Stomach (tissue), 8 donors: ENCODE measurements at regions not wholly inside any gene's neighbourhood (a gene's known extent, or its start where the extent isn't known, plus 50 kb on each side); places are given as distances from the start of the nearest gene placed in this dataset.

Source experiments
- DNase-seq, 2 donors: peaks; one replicate each; pipeline versions ENCODE4 v3.0.0 to v3.0.0-alpha.2; 2013 to 2019
- H3K27ac ChIP-seq, 5 donors: fragments of 200-600 bp in 4 of 5; sonication (generic) in 4 of 5; one replicate each; pipeline ENCODE4 v1.5.1; 2013 to 2019; ENCODE audit warnings: mild to moderate bottlenecking in 1 of 5, moderate library complexity in 1 of 5
- H3K27me3 ChIP-seq, 3 donors: fragments of 200-600 bp; sonication (generic); one replicate each; pipeline ENCODE4 v1.5.1; 2017 to 2019; ENCODE audit warnings: mixed run types in 1 of 3
- H3K36me3 ChIP-seq, 4 donors: fragments of 200-600 bp; sonication (generic); 1 replicate in 3 of 4; 2 replicates in 1 of 4; pipeline ENCODE4 v1.5.1; 2016 to 2019
- H3K4me1 ChIP-seq, 4 donors: fragments of 200-600 bp; sonication (generic); one replicate each; pipeline ENCODE4 v1.5.1; 2016 to 2019
- H3K4me3 ChIP-seq, 4 donors: fragments of 200-600 bp; sonication (generic) in 3 of 4; one replicate each; pipeline ENCODE4 v1.5.1; 2016 to 2019; ENCODE audit warnings: mild to moderate bottlenecking in 1 of 4
- H3K9me3 ChIP-seq, 4 donors: fragments of 200-600 bp; sonication (generic); one replicate each; pipeline ENCODE4 v1.5.1; 2016 to 2019
- EP300 ChIP-seq: sonication (generic); formaldehyde crosslinking; IDR thresholded peaks from one replicate; pipeline ENCODE4 v1.6.1; 2017; ENCODE audit warnings: antibody characterized with exemption
- POLR2A ChIP-seq, 4 donors: fragments of 450-650 bp; IDR thresholded peaks; one replicate each; pipeline ENCODE4 v1.6.1; 2016; ENCODE audit warnings: antibody characterized with exemption in 4 of 4, control low read depth in 2 of 4, mild to moderate bottlenecking in 1 of 4, moderate library complexity in 1 of 4
- POLR2AphosphoS5 ChIP-seq, 3 donors: sonication (generic); formaldehyde crosslinking; IDR thresholded peaks; one replicate each; pipeline ENCODE4 v1.6.1; 2016; ENCODE audit warnings: antibody characterized with exemption in 3 of 3
- WGBS, 5 donors: extraction: QIAGEN DNeasy Blood & Tissue Kit in 3 of 5; methylation state at CpG; one replicate each; pipeline versions ENCODE4 v1.1.5 to v1.1.7; 2013 to 2018; 5-methylcytosine and 5-hydroxymethylcytosine counted together
- intact Hi-C: fragments of 100-400 bp; cut with DNase I; formaldehyde crosslinking; loops from one replicate; pipeline ENCODE4 v1.15.1; 2023; ENCODE audit warnings: low total_unique reads
- TF ChIP-seq, protein P1 (sequence below), 7 experiments: fragments of 450-650 bp in 4 of 7; fragments of 200-600 bp in 3 of 7; sonication (generic) in 3 of 7; IDR thresholded peaks; one replicate each; pipeline ENCODE4 v1.5.1; 2016 to 2019; ENCODE audit warnings: antibody characterized with exemption in 7 of 7, control low read depth in 2 of 7, mild to moderate bottlenecking in 1 of 7
- donor health status: healthy with polysubstance abuse.
- donor health status: Bipolar disorder and iron deficiency.
- donor health status: healthy.

DNA sequence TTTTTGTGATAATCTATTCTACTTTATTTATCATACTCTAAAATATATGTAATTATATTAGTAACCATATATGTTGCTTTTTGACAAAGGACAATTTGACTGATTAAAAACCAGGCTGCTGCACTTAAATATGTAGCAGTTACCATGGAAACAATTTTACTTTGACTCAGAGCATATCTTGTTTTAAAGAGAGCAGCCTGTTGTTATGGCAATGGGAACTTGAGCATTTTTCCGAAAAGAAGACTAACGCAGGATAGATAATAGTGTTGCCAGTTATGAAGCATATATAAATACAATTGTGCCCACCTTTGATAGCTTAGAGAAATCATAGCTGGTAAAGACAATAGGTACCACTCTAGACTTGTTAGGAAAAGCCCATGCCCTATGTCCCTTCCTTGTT lies 283.0 kb downstream of the GASK1B start:
- H3K36me3 ChIP-seq, result no peaks in the 10 kb centered on the region
- 89 to 94% (median 91%) methylated on average over 2 of the region's 2 CpGs for WGBS, 5 donors
- TF ChIP-seq POLR2AphosphoS5 (IDR thresholded peaks at IDR 0.05) (no peak), EP300 (no peak), POLR2A (IDR thresholded peaks at IDR 0.05) (no peak)
- TF ChIP-seq, protein P1, sequence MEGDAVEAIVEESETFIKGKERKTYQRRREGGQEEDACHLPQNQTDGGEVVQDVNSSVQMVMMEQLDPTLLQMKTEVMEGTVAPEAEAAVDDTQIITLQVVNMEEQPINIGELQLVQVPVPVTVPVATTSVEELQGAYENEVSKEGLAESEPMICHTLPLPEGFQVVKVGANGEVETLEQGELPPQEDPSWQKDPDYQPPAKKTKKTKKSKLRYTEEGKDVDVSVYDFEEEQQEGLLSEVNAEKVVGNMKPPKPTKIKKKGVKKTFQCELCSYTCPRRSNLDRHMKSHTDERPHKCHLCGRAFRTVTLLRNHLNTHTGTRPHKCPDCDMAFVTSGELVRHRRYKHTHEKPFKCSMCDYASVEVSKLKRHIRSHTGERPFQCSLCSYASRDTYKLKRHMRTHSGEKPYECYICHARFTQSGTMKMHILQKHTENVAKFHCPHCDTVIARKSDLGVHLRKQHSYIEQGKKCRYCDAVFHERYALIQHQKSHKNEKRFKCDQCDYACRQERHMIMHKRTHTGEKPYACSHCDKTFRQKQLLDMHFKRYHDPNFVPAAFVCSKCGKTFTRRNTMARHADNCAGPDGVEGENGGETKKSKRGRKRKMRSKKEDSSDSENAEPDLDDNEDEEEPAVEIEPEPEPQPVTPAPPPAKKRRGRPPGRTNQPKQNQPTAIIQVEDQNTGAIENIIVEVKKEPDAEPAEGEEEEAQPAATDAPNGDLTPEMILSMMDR (IDR thresholded peaks at IDR 0.05), result no peak

DNA sequence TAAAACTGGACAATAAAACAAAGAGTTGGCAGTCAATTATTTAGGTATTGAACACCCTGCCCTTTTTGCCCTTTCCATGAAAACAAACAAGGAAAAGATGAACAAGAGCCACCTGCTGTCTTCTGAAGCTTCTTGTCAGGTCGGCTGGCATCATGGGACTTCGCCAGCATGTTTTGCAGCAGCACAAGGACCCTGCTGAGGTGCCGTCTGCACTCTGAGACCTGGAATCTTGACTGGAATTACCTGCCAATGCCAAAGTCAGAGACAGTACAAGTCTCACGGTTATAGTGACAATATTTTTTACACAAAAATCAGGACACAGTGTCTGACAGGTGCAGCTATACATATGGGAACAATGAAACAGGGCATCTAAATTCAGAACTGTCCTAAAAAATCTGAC lies 284.5 kb downstream of the GASK1B start:
- intact Hi-C loops, result no loop called here
- WGBS, 5 donors, result 84 to 93% (median 87%) methylated on average over 4 of the region's 4 CpGs
- Histone ChIP-seq H3K4me1 (no peaks in the 10 kb centered on the region), H3K36me3 (no peaks in the 10 kb centered on the region), H3K9me3 (no peaks in the 10 kb centered on the region), H3K27ac (no peak overlapping the region), H3K4me3 (no peak overlapping the region), H3K27me3 (no peaks in the 10 kb centered on the region)
- no peak for DNase-seq
- TF ChIP-seq POLR2A (IDR thresholded peaks at IDR 0.05) (no peak), EP300 (no peak), POLR2AphosphoS5 (IDR thresholded peaks at IDR 0.05) (no peak)
- TF ChIP-seq, protein P1 (IDR thresholded peaks at IDR 0.05), result no peak

More for the DNA sequence above, 283.0 kb downstream of the GASK1B start:
- peak in 1 of 2 donors; percentile 12 for DNase-seq
- Histone ChIP-seq H3K4me1 (no peaks in the 10 kb centered on the region), H3K9me3 (no peaks in the 10 kb centered on the region), H3K4me3 (no peak overlapping the region), H3K27ac (no peak overlapping the region), H3K27me3 (no peaks in the 10 kb centered on the region)
- intact Hi-C loops, result no loop called here

DNA sequence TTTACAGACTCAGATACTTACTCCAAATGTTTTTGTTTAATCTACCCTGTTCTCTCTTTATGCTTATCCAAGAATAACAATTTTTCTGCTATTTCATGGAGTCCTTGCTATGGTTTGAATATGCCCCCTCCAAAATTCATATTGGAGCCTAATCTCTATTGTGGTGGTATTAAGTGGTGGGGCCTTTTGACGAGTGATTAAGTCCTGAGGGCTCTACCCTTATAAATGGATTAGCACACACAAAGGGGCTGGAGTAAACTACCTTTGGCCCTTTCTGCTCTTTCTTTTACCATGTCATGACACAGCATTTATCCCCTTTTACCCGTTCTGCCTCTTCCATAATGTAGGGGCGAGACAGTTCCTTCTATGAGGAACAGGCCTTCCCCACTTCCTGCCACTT lies 285.5 kb downstream of the GASK1B start:
- no peak overlapping the region for H3K27ac ChIP-seq
- WGBS, 5 donors, result 77 to 88% (median 83%) methylated on average over 3 of the region's 3 CpGs
- no peaks in the 10 kb centered on the region for H3K36me3 ChIP-seq
- DNase-seq, result no peak
- H3K27me3 ChIP-seq, result no peaks in the 10 kb centered on the region
- no peaks in the 10 kb centered on the region for H3K4me1 ChIP-seq
- H3K9me3 ChIP-seq, result no peaks in the 10 kb centered on the region
- no peak for TF ChIP-seq POLR2A (IDR thresholded peaks at IDR 0.05)
- TF ChIP-seq EP300, result no peak
- TF ChIP-seq, protein P1 (IDR thresholded peaks at IDR 0.05), result no peak
- TF ChIP-seq POLR2AphosphoS5 (IDR thresholded peaks at IDR 0.05), result no peak
- intact Hi-C loops, result no loop called here
- H3K4me3 ChIP-seq, result no peak overlapping the region

DNA sequence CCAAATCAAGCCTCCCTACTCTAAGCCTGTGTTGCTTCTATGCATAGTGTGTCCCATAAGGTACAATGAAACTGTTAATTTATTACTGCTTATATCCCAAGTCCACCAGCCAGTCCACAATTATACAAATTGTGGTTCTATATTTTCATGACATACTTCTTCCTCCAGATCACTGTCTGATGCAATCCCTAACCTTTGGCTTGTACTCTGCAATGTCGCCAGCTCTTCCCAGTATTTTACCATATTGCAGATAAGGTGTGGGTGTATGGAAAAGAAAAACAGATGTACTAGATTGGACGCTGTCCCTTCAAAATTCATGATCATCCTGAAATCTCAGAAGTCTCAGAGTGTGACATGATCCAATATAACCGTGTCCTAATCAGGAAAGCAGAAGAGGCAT lies 286.2 kb downstream of the GASK1B start:
- H3K36me3 ChIP-seq, result no peaks in the 10 kb centered on the region
- intact Hi-C loops, result no loop called here
- WGBS, 5 donors, result 70 to 93% (median 85%) methylated on average over 3 of the region's 3 CpGs

More for the DNA sequence above, 286.2 kb downstream of the GASK1B start:
- no peaks in the 10 kb centered on the region for H3K27me3 ChIP-seq
- no peak overlapping the region for H3K27ac ChIP-seq
- no peak for TF ChIP-seq EP300
- TF ChIP-seq POLR2A (IDR thresholded peaks at IDR 0.05), result no peak
- TF ChIP-seq POLR2AphosphoS5 (IDR thresholded peaks at IDR 0.05), result no peak
- TF ChIP-seq, protein P1 (IDR thresholded peaks at IDR 0.05), result no peak
- no peak for DNase-seq
- no peaks in the 10 kb centered on the region for H3K9me3 ChIP-seq
- H3K4me1 ChIP-seq, result no peaks in the 10 kb centered on the region
- H3K4me3 ChIP-seq, result no peak overlapping the region
